ENCODE measurements at regions not wholly inside any gene's neighbourhood (a gene's known extent, or its start where the extent isn't known, plus 50 kb on each side); places are given as distances from the start of the nearest gene placed in this dataset.

GRCh38 chr5:165609871-165610270 lies 2104.5 kb downstream of the MAT2B start:
- no peak overlapping the region for H3K4me3 ChIP-seq (ENCODE audit: low read depth, low read length)
- no peak for TF ChIP-seq CTCF (IDR thresholded peaks at IDR 0.05; ENCODE audit: borderline replicate concordance, insufficient read depth, low read depth, low read length)

- no peak for TF ChIP-seq CTCF (IDR thresholded peaks at IDR 0.05; ENCODE audit: borderline replicate concordance, insufficient read depth, low read depth, low read length)
- H3K4me3 ChIP-seq (ENCODE audit: low read depth, low read length) = no peak overlapping the region
Measured at GRCh38 chr5:165616490-165617405, 2111.3 kb downstream of the MAT2B start.

- TF ChIP-seq CTCF (IDR thresholded peaks at IDR 0.05; ENCODE audit: borderline replicate concordance, insufficient read depth, low read depth, low read length) = no peak
- H3K4me3 ChIP-seq (ENCODE audit: low read depth, low read length) = no peak overlapping the region
Measured at GRCh38 chr5:165617491-165617890, 2112.1 kb downstream of the MAT2B start.

- H3K4me3 ChIP-seq (ENCODE audit: low read depth, low read length) = no peak overlapping the region
- no peak for TF ChIP-seq CTCF (IDR thresholded peaks at IDR 0.05; ENCODE audit: borderline replicate concordance, insufficient read depth, low read depth, low read length)
Measured at GRCh38 chr5:165620394-165620793, 2115.0 kb downstream of the MAT2B start.

GRCh38 chr5:165622864-165623536 lies 2117.6 kb downstream of the MAT2B start:
- TF ChIP-seq CTCF (IDR thresholded peaks at IDR 0.05; ENCODE audit: borderline replicate concordance, insufficient read depth, low read depth, low read length) = no peak
- no peak overlapping the region for H3K4me3 ChIP-seq (ENCODE audit: low read depth, low read length)

- H3K4me3 ChIP-seq (ENCODE audit: low read depth, low read length) = no peak overlapping the region
- no peak for TF ChIP-seq CTCF (IDR thresholded peaks at IDR 0.05; ENCODE audit: borderline replicate concordance, insufficient read depth, low read depth, low read length)
Measured at GRCh38 chr5:165624166-165624946, 2118.9 kb downstream of the MAT2B start.

Data from GM12875 (cell line).